ENCODE measurements at regions not wholly inside any gene's neighbourhood (a gene's known extent, or its start where the extent isn't known, plus 50 kb on each side); places are given as distances from the start of the nearest gene placed in this dataset.

DNA sequence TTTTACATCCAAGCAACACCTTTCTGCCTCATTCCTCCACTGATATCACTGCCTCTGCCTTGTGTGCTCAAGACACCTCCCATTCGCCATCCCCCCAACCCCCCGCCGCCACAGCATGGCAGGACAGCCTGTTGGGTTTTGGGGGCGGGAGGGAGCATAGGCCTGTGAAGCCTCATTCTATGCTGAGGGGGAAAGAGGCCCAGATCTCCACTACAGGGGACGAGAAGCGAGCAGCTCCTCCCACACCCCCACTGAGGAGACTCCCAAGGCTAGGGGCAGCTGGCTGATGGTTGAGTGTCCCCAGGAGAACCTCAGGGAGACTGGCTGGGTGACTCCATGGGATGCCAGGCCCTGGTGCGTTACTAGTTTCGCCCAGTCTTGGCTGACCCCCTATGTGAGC is 214.3 kb upstream of the SIX2 start:
- no TSS peak for BruUV-seq (replicated peaks)
- Histone ChIP-seq H3K9me3 (ENCODE audit: low read depth, low read length, poor library complexity, severe bottlenecking) (no peaks in the 10 kb centered on the region), H3K27me3 (replicated peaks; ENCODE audit: insufficient read depth, low read depth, low read length, poor library complexity) (peaks cover 3% of the 10 kb centered on the region), H3K36me3 (ENCODE audit: insufficient read depth, low read length, poor library complexity, severe bottlenecking) (no peaks in the 10 kb centered on the region), H3K4me3 (ENCODE audit: low read depth, low read length, poor library complexity, severe bottlenecking) (no peak overlapping the region), H3K27ac (ENCODE audit: low read depth, low read length, poor library complexity, severe bottlenecking) (no peak overlapping the region), H3K4me1 (ENCODE audit: insufficient read depth, low read length, poor library complexity, severe bottlenecking) (no peaks in the 10 kb centered on the region)
- DNase-seq (ENCODE audit: low spot score) = no peak
- intact Hi-C loops (cut with micrococcal nuclease; ENCODE audit: unreplicated experiment) = no loop called here
- TF ChIP-seq EZH2 (IDR thresholded peaks at IDR 0.05; ENCODE audit: borderline replicate concordance, low read depth, low read length, poor library complexity, severe bottlenecking) = no peak
- TF ChIP-seq, protein P1, sequence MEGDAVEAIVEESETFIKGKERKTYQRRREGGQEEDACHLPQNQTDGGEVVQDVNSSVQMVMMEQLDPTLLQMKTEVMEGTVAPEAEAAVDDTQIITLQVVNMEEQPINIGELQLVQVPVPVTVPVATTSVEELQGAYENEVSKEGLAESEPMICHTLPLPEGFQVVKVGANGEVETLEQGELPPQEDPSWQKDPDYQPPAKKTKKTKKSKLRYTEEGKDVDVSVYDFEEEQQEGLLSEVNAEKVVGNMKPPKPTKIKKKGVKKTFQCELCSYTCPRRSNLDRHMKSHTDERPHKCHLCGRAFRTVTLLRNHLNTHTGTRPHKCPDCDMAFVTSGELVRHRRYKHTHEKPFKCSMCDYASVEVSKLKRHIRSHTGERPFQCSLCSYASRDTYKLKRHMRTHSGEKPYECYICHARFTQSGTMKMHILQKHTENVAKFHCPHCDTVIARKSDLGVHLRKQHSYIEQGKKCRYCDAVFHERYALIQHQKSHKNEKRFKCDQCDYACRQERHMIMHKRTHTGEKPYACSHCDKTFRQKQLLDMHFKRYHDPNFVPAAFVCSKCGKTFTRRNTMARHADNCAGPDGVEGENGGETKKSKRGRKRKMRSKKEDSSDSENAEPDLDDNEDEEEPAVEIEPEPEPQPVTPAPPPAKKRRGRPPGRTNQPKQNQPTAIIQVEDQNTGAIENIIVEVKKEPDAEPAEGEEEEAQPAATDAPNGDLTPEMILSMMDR (conservative IDR thresholded peaks at IDR 0.05; ENCODE audit: low read depth, low read length) = no peak
- POLR2A ChIA-PET (ENCODE audit: low non-redundant PET) = no interaction called here
- CTCF ChIA-PET = no interaction called here

DNA sequence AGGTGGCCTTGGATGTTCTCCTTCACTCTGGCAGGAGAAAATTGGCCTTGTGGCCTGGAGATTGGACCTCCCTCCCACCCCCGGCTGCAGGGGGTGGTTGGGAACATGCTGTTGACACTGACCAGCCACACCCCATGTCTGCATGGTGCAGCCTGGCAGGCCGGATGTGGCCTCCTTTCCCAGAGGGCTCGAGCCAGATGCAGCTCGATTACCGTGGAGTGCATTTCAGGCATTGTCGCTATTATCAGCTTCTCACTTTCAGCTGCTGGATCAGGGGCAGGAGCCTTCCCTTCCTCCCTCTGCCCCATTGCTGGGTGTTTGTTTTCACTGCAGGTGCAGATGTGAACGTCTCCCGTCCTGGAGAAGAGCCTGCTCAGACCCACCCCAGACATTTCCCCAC is 211.0 kb upstream of the SIX2 start:
- intact Hi-C loops (cut with micrococcal nuclease; ENCODE audit: unreplicated experiment) = no loop called here
- POLR2A ChIA-PET (ENCODE audit: low non-redundant PET) = no interaction called here

DNA sequence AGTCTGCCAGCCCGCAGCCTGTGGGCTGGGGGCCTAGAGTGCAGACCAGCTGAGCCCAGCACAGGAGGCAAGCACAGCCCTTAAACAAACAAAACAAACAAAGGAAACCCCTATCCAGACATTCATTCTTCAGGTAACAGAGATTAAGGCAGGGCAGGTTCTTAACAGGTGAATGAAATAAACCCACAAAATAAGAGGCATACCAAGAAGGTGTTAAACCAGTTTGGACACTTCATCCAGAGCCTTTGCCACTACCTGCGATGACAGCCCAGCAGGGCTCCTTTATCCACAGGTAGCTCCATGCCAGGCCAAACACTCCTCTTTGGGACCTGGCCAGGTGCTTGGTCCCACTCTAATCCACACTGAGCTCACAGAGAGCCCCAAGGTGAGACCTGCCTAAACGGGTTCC is 209.7 kb upstream of the SIX2 start:
- no peak for DNase-seq (ENCODE audit: low spot score)
- H3K4me1 ChIP-seq (ENCODE audit: insufficient read depth, low read length, poor library complexity, severe bottlenecking) = no peaks in the 10 kb centered on the region
- peaks cover 3% of the 10 kb centered on the region for H3K27me3 ChIP-seq (replicated peaks; ENCODE audit: insufficient read depth, low read depth, low read length, poor library complexity)
- no TSS peak for BruUV-seq (replicated peaks)
- TF ChIP-seq EZH2 (IDR thresholded peaks at IDR 0.05; ENCODE audit: borderline replicate concordance, low read depth, low read length, poor library complexity, severe bottlenecking) = no peak
- TF ChIP-seq, protein P1 (conservative IDR thresholded peaks at IDR 0.05; ENCODE audit: low read depth, low read length) = no peak
- no peak overlapping the region for H3K4me3 ChIP-seq (ENCODE audit: low read depth, low read length, poor library complexity, severe bottlenecking)
- POLR2A ChIA-PET (ENCODE audit: low non-redundant PET) = no interaction called here
- H3K9me3 ChIP-seq (ENCODE audit: low read depth, low read length, poor library complexity, severe bottlenecking) = no peaks in the 10 kb centered on the region
- intact Hi-C loops (cut with micrococcal nuclease; ENCODE audit: unreplicated experiment) = no loop called here
- H3K27ac ChIP-seq (ENCODE audit: low read depth, low read length, poor library complexity, severe bottlenecking) = no peak overlapping the region
- H3K36me3 ChIP-seq (ENCODE audit: insufficient read depth, low read length, poor library complexity, severe bottlenecking) = no peaks in the 10 kb centered on the region
- CTCF ChIA-PET = no interaction called here

More for the DNA sequence above, 211.0 kb upstream of the SIX2 start:
- Histone ChIP-seq H3K36me3 (ENCODE audit: insufficient read depth, low read length, poor library complexity, severe bottlenecking) (no peaks in the 10 kb centered on the region), H3K27me3 (replicated peaks; ENCODE audit: insufficient read depth, low read depth, low read length, poor library complexity) (peaks cover 3% of the 10 kb centered on the region), H3K27ac (ENCODE audit: low read depth, low read length, poor library complexity, severe bottlenecking) (no peak overlapping the region), H3K4me1 (ENCODE audit: insufficient read depth, low read length, poor library complexity, severe bottlenecking) (no peaks in the 10 kb centered on the region), H3K9me3 (ENCODE audit: low read depth, low read length, poor library complexity, severe bottlenecking) (no peaks in the 10 kb centered on the region), H3K4me3 (ENCODE audit: low read depth, low read length, poor library complexity, severe bottlenecking) (no peak overlapping the region)
- TF ChIP-seq, protein P1 (conservative IDR thresholded peaks at IDR 0.05; ENCODE audit: low read depth, low read length) = no peak
- no peak for TF ChIP-seq EZH2 (IDR thresholded peaks at IDR 0.05; ENCODE audit: borderline replicate concordance, low read depth, low read length, poor library complexity, severe bottlenecking)
- CTCF ChIA-PET = no interaction called here
- no peak for DNase-seq (ENCODE audit: low spot score)
- no TSS peak for BruUV-seq (replicated peaks)

Measured in A673 (cell line).